HL-60 (cell line): ENCODE measurements at regions not wholly inside any gene's neighbourhood (a gene's known extent, or its start where the extent isn't known, plus 50 kb on each side); places are given as distances from the start of the nearest gene placed in this dataset.

Experiments
- POLR2AphosphoS5 ChIP-seq: IDR thresholded peaks from 2 replicates; pipeline ENCODE4 v1.6.1; 2012; ENCODE audit warnings: low read depth
- SPI1 ChIP-seq: IDR thresholded peaks from 2 replicates; pipeline ENCODE4 v1.6.1; 2012; ENCODE audit warnings: low read depth, mild to moderate bottlenecking, borderline replicate concordance
- TF ChIP-seq, protein P1 (sequence below): IDR thresholded peaks from one replicate; pipeline ENCODE4 v1.5.1; 2011; ENCODE audit warnings: low read length, control low read depth, inconsistent platforms; ENCODE audit not compliant: insufficient read depth
- TF ChIP-seq, protein P2 (sequence below): IDR thresholded peaks from 2 replicates; pipeline ENCODE4 v1.6.1; 2012; ENCODE audit warnings: low read depth; ENCODE audit not compliant: insufficient replicate concordance

DNA sequence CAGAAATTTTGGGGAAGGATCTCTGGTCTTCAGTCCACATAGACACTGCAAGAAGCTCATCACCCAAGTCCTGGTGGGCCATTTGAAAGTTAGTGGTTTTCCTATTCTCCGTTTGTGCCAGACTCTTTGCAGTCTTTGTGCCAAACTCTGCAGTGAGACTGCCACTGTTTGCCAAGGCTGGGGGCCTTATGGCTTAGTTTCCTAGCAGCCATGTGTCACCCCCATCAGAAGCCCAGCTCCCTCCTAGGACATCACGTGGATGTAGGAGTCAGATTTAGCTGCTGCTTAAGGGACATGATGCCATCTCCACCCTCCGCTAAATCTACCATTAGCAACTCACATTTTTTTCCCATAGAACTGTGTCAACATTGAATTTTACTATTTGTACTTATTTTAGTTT is 220.0 kb downstream of the C11orf91 start:
- TF ChIP-seq POLR2AphosphoS5 (no peak), SPI1 (no peak)
- TF ChIP-seq, protein P1, sequence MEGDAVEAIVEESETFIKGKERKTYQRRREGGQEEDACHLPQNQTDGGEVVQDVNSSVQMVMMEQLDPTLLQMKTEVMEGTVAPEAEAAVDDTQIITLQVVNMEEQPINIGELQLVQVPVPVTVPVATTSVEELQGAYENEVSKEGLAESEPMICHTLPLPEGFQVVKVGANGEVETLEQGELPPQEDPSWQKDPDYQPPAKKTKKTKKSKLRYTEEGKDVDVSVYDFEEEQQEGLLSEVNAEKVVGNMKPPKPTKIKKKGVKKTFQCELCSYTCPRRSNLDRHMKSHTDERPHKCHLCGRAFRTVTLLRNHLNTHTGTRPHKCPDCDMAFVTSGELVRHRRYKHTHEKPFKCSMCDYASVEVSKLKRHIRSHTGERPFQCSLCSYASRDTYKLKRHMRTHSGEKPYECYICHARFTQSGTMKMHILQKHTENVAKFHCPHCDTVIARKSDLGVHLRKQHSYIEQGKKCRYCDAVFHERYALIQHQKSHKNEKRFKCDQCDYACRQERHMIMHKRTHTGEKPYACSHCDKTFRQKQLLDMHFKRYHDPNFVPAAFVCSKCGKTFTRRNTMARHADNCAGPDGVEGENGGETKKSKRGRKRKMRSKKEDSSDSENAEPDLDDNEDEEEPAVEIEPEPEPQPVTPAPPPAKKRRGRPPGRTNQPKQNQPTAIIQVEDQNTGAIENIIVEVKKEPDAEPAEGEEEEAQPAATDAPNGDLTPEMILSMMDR = no peak
- TF ChIP-seq, protein P2, sequence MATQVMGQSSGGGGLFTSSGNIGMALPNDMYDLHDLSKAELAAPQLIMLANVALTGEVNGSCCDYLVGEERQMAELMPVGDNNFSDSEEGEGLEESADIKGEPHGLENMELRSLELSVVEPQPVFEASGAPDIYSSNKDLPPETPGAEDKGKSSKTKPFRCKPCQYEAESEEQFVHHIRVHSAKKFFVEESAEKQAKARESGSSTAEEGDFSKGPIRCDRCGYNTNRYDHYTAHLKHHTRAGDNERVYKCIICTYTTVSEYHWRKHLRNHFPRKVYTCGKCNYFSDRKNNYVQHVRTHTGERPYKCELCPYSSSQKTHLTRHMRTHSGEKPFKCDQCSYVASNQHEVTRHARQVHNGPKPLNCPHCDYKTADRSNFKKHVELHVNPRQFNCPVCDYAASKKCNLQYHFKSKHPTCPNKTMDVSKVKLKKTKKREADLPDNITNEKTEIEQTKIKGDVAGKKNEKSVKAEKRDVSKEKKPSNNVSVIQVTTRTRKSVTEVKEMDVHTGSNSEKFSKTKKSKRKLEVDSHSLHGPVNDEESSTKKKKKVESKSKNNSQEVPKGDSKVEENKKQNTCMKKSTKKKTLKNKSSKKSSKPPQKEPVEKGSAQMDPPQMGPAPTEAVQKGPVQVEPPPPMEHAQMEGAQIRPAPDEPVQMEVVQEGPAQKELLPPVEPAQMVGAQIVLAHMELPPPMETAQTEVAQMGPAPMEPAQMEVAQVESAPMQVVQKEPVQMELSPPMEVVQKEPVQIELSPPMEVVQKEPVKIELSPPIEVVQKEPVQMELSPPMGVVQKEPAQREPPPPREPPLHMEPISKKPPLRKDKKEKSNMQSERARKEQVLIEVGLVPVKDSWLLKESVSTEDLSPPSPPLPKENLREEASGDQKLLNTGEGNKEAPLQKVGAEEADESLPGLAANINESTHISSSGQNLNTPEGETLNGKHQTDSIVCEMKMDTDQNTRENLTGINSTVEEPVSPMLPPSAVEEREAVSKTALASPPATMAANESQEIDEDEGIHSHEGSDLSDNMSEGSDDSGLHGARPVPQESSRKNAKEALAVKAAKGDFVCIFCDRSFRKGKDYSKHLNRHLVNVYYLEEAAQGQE = no peak
